ACC112 (cell line): ENCODE measurements at regions not wholly inside any gene's neighbourhood (a gene's known extent, or its start where the extent isn't known, plus 50 kb on each side); places are given as distances from the start of the nearest gene placed in this dataset.
"Not testable (repeated sequence)": the region's sequence is repeated elsewhere in the genome, so short reads cannot be mapped to it uniquely, and the experiment has no call there.

Source experiments
- H2AFZ ChIP-seq: fragments of 200-600 bp; sonication (generic); one replicate; pipeline ENCODE4 v1.6.0; 2017; ENCODE audit warnings: antibody characterized with exemption, low read length; ENCODE audit not compliant: unreplicated experiment
- H3K27ac ChIP-seq: fragments of 200-600 bp; sonication (generic); 2 replicates; pipeline ENCODE4 v1.5.1; 2014; ENCODE audit warnings: low read depth, mild to moderate bottlenecking, antibody characterized with exemption, low read length, moderate library complexity
- H3K27me3 ChIP-seq: fragments of 200-600 bp; sonication (generic); 2 replicates; pipeline ENCODE4 v1.6.1; 2014; ENCODE audit warnings: mild to moderate bottlenecking, antibody characterized with exemption, low read length, moderate library complexity, mixed read lengths; ENCODE audit not compliant: insufficient read depth
- H3K36me3 ChIP-seq: fragments of 200-600 bp; sonication (generic); 2 replicates; pipeline ENCODE4 v1.6.1; 2016; ENCODE audit warnings: mild to moderate bottlenecking, antibody characterized with exemption, low read length, moderate library complexity, mixed read lengths; ENCODE audit not compliant: insufficient read depth
- H3K4me1 ChIP-seq: fragments of 200-600 bp; sonication (generic); one replicate; pipeline ENCODE4 v1.6.1; 2016; ENCODE audit warnings: low read length, mixed read lengths; ENCODE audit not compliant: insufficient read depth, unreplicated experiment, control insufficient read depth
- H3K4me3 ChIP-seq: fragments of 200-600 bp; sonication (generic); 2 replicates; pipeline ENCODE4 v1.5.1; 2014; ENCODE audit warnings: mild to moderate bottlenecking, low read depth, low read length
- H3K79me2 ChIP-seq: fragments of 200-600 bp; sonication (generic); one replicate; pipeline ENCODE4 v1.6.0; 2016; ENCODE audit warnings: low read length; ENCODE audit not compliant: control insufficient read depth, unreplicated experiment, insufficient read depth

- not testable (repeated sequence) for H3K79me2 ChIP-seq, H3K4me3 ChIP-seq, H2AFZ ChIP-seq, H3K36me3 ChIP-seq, H3K4me1 ChIP-seq, H3K27me3 ChIP-seq, H3K27ac ChIP-seq
Observed at GRCh38 chr2:242103093-242103492, 233.6 kb downstream of the RTP5 start.

DNA sequence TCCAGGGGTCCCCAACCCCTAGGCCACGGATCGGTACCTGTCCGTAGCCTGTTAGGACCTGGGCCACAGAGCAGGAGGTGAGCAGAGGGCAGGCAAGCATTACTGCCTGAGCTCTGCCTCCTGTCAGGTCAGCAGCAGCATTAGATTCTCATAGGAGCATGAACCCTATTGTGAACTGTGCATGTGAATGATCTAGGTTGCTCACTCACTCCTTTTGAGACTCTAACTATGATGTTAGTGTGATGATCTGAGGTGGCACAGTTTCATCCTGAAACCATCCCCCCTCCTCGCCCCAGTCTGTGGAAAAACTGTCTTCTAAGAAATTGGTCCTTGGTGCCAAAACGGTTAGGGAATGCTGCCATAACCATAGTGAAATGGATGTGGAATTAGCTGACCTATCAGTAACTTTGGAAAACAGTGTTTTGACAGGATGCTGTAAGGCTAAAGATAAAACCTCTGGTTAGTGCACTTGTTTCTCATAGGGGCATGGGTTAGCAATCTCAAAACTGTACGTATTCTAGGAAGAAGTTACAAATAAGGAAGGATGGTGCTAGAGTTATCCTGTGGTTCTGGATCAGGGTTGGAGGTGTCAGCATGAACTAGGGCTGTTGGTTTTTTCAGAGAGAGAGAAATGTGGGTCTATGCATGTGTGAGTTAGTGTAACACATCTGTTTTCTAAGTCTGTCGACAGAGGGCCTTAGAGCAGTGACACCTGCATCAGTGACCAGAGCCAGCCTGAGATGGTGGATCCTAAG, 234.8 kb downstream of the RTP5 start:
- not testable (repeated sequence) for H3K36me3 ChIP-seq, H3K79me2 ChIP-seq, H3K27ac ChIP-seq, H3K27me3 ChIP-seq, H3K4me3 ChIP-seq, H2AFZ ChIP-seq, H3K4me1 ChIP-seq

- not testable (repeated sequence) for H3K4me1 ChIP-seq, H3K36me3 ChIP-seq, H3K27ac ChIP-seq, H3K4me3 ChIP-seq, H2AFZ ChIP-seq, H3K79me2 ChIP-seq, H3K27me3 ChIP-seq
Observed at GRCh38 chr2:242107065-242107464, 237.5 kb downstream of the RTP5 start.

- H3K36me3 ChIP-seq, H3K27ac ChIP-seq, H3K4me1 ChIP-seq, H3K4me3 ChIP-seq, H2AFZ ChIP-seq, H3K79me2 ChIP-seq, H3K27me3 ChIP-seq: not testable (repeated sequence)
Observed at GRCh38 chr2:242108797-242109500, 239.4 kb downstream of the RTP5 start.

GRCh38 chr2:242109819-242110218, 240.3 kb downstream of the RTP5 start:
- H2AFZ ChIP-seq, H3K27ac ChIP-seq, H3K4me3 ChIP-seq, H3K4me1 ChIP-seq, H3K79me2 ChIP-seq, H3K36me3 ChIP-seq, H3K27me3 ChIP-seq: not testable (repeated sequence)

DNA sequence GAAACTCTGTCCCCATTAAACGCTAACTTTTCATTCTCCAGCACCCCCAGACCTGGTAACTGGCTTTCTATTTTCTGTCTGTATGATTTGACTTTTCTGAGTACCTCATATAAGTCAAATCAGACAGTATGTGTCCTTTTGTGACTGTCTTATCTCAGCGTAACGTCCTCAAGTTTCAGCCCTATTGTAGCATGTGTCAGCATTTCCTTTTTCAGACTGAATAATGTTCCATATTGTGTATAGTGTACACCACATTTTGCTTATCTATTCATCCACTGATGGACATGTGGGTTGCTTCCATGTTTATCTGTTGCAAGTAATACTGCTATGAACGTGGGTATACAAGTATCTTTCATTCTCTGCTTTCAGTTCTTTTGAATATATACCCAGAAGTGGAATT, 242.4 kb downstream of the RTP5 start:
- H3K27me3 ChIP-seq, H3K27ac ChIP-seq, H3K4me3 ChIP-seq, H3K36me3 ChIP-seq, H3K4me1 ChIP-seq, H2AFZ ChIP-seq, H3K79me2 ChIP-seq: not testable (repeated sequence)

DNA sequence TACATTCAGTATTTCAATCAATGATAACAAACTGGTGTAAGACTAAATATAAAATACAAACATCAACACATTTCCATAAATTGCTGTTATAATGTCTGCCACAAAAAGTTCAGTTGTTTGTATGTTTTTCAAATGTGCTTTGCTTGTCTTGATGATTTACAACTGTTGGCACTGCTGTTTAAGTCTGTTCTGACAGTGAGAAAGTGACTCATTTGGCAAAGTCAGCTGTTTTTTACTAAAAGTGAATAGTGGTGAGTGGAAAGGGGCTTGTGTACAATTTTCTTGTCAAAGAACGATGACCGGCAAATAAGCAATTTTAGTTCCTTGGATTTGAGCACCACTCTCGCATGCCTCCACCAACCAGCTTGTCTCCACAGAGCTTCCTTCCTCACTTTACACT, 244.0 kb downstream of the RTP5 start:
- not testable (repeated sequence) for H3K27me3 ChIP-seq, H3K36me3 ChIP-seq, H3K4me1 ChIP-seq, H3K27ac ChIP-seq, H3K4me3 ChIP-seq, H2AFZ ChIP-seq, H3K79me2 ChIP-seq

- H3K27me3 ChIP-seq, H3K27ac ChIP-seq, H3K4me1 ChIP-seq, H3K36me3 ChIP-seq, H3K79me2 ChIP-seq, H3K4me3 ChIP-seq, H2AFZ ChIP-seq: not testable (repeated sequence)
Observed at GRCh38 chr2:242116676-242117075, 247.1 kb downstream of the RTP5 start.

GRCh38 chr2:242117305-242117704, 247.8 kb downstream of the RTP5 start:
- H3K4me3 ChIP-seq, H3K79me2 ChIP-seq, H2AFZ ChIP-seq, H3K36me3 ChIP-seq, H3K27ac ChIP-seq, H3K4me1 ChIP-seq, H3K27me3 ChIP-seq: not testable (repeated sequence)

- H3K4me1 ChIP-seq, H3K27ac ChIP-seq, H3K27me3 ChIP-seq, H3K36me3 ChIP-seq, H3K79me2 ChIP-seq, H3K4me3 ChIP-seq, H2AFZ ChIP-seq: not testable (repeated sequence)
Observed at GRCh38 chr2:242119682-242120081, 250.2 kb downstream of the RTP5 start.

DNA sequence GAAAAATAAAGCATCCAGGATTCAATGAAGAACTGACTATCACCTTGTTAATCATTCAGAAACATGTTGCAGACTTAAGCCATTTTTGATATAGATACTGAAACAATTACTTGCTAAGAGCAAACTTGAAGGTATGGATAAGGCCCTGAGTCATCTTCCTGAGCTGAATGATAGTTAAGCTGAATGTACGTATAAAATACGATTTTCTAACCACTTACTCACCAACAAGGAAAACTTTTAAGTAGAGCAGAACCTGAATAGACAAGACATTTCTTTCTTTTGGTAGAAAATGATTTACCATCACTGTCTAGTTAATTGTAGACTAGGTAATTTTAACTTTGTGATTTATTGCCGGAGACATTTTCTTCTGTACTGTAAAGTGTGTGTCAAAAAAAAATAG, 261.2 kb downstream of the RTP5 start:
- H3K4me3 ChIP-seq, H3K27me3 ChIP-seq, H3K79me2 ChIP-seq, H2AFZ ChIP-seq, H3K4me1 ChIP-seq, H3K27ac ChIP-seq, H3K36me3 ChIP-seq: not testable (repeated sequence)
